ENCODE measurements at regions not wholly inside any gene's neighbourhood (a gene's known extent, or its start where the extent isn't known, plus 50 kb on each side); places are given as distances from the start of the nearest gene placed in this dataset.

DNA sequence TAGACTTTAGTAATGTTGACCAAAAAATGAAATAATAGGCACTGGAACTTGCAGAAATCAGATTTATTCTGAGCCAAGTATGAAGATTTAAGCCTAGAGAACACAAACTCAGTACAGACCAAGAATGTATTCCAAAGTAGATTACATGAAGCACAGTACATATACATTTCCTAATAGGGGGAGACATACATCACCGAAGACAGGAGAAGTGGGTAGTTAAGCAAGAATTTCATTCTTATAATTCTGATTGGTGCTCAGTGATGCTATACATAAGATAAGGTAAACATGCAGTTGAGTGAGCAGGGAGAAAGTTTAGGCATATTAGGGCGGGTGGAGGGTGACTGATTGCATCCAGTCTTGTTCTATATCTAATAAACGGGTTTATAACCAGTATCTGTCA lies 2218.8 kb downstream of the PCDH9 start:
- Mint-ChIP-seq H3K9me3 (no peaks in the 10 kb centered on the region), H3K4me3 (no peak overlapping the region), H3K4me1 (no peaks in the 10 kb centered on the region), H3K27ac (no peak overlapping the region), H3K36me3 (ENCODE audit: low read depth) (no peaks in the 10 kb centered on the region), H3K27me3 (ENCODE audit: low read depth, poor library complexity) (no peaks in the 10 kb centered on the region)
- DNase-seq: no peak
- TF ChIP-seq, protein P1, sequence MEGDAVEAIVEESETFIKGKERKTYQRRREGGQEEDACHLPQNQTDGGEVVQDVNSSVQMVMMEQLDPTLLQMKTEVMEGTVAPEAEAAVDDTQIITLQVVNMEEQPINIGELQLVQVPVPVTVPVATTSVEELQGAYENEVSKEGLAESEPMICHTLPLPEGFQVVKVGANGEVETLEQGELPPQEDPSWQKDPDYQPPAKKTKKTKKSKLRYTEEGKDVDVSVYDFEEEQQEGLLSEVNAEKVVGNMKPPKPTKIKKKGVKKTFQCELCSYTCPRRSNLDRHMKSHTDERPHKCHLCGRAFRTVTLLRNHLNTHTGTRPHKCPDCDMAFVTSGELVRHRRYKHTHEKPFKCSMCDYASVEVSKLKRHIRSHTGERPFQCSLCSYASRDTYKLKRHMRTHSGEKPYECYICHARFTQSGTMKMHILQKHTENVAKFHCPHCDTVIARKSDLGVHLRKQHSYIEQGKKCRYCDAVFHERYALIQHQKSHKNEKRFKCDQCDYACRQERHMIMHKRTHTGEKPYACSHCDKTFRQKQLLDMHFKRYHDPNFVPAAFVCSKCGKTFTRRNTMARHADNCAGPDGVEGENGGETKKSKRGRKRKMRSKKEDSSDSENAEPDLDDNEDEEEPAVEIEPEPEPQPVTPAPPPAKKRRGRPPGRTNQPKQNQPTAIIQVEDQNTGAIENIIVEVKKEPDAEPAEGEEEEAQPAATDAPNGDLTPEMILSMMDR (IDR thresholded peaks at IDR 0.05): no peak

DNA sequence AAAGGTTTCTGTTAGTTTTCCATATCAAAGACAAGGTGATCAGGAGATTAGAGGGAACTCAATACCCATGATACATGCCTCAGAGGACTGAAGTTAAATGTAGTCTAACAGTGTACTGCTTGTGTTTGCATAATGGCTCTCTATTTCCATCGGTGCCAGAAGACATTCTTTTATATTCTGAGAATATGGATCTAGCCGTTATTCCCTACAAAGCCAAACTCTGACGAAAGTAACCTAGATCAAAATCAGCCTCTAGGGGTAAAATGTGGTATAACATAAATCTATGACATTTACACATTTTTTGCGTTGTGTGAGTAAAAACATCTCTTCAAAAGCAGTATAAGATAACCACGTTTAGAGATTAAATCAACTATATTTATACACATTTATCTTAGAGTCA lies 2232.7 kb downstream of the PCDH9 start:
- Mint-ChIP-seq H3K4me1 (no peaks in the 10 kb centered on the region), H3K9me3 (no peaks in the 10 kb centered on the region), H3K4me3 (no peak overlapping the region), H3K27ac (no peak overlapping the region), H3K36me3 (ENCODE audit: low read depth) (no peaks in the 10 kb centered on the region), H3K27me3 (ENCODE audit: low read depth, poor library complexity) (no peaks in the 10 kb centered on the region)
- TF ChIP-seq, protein P1 (IDR thresholded peaks at IDR 0.05): peak; percentile 7
- DNase-seq: no peak

DNA sequence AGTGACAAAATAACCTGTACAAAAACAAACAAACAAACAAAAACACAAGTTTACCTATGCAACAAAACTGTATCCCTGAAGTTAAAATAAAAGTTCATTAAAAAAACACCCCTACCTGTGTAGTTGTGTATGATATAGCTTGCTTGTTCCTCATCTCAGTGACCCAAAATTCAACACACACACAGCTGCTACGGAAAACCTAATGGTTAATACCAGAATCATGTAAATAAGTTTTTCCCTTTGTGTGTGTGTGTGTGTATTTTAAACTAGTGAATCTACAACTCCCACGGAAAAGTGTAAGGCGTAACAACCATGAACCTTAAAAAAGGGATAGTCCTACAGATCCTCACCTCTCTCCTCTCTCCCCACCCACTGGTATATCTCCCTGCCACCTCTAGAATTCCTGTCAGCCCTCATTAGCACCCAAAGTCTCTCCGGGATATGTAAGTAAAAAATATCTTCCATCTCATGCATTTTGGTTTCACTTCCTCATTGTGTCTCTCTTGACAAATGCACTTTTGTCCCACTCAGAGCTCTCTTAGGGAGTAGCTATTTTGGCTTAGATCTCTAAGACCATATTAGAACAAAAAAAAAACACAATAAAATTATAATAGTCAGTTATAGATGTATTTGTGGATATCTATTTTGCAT lies 2236.5 kb downstream of the PCDH9 start:
- H3K36me3 Mint-ChIP-seq (ENCODE audit: low read depth): no peaks in the 10 kb centered on the region
- no peak overlapping the region for H3K4me3 Mint-ChIP-seq
- no peaks in the 10 kb centered on the region for H3K9me3 Mint-ChIP-seq
- H3K27me3 Mint-ChIP-seq (ENCODE audit: low read depth, poor library complexity): no peaks in the 10 kb centered on the region
- DNase-seq: no peak
- H3K27ac Mint-ChIP-seq: no peak overlapping the region
- TF ChIP-seq, protein P1 (IDR thresholded peaks at IDR 0.05): no peak
- no peaks in the 10 kb centered on the region for H3K4me1 Mint-ChIP-seq

DNA sequence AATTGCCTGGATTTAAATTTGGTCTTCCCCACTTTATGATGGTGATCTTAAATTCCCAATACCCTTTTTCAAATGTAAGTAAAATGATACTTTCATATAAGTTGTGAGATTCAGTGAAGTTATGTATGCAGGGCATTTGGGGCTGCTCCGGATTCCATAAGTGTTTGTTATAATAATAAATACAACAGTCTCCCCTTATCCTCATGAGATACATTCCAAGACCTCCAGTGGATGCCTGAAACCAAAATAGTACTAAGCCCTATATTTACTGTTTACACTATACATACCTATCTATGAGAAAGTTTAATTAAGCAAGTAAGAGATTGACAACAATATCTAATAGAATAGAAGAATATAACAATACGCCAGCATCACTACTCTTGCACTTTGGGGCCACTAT lies 2237.8 kb downstream of the PCDH9 start:
- Mint-ChIP-seq H3K4me3 (no peak overlapping the region), H3K27me3 (ENCODE audit: low read depth, poor library complexity) (no peaks in the 10 kb centered on the region), H3K4me1 (no peaks in the 10 kb centered on the region), H3K36me3 (ENCODE audit: low read depth) (no peaks in the 10 kb centered on the region), H3K9me3 (no peaks in the 10 kb centered on the region), H3K27ac (no peak overlapping the region)
- TF ChIP-seq, protein P1 (IDR thresholded peaks at IDR 0.05): no peak
- no peak for DNase-seq

DNA sequence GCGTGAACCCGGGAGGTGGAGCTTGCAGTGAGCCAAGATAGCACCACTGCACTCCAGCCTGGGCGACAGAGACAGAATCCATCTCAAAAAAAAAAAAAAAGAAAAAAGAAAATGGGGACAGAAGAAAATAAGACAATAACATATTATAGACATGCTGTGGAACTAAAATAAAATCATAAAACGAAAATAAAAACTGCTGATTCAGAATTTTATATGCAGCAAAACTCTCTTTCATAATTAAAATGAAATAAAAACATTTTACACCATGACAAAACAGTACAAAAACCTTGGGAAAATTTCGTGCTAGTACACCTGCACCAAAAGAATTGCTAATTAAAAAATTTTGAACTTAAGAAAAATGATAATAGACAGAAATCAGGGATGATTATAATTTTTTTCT lies 2245.1 kb downstream of the PCDH9 start:
- Mint-ChIP-seq H3K4me3 (no peak overlapping the region), H3K27ac (no peak overlapping the region), H3K4me1 (no peaks in the 10 kb centered on the region), H3K36me3 (ENCODE audit: low read depth) (no peaks in the 10 kb centered on the region), H3K27me3 (ENCODE audit: low read depth, poor library complexity) (no peaks in the 10 kb centered on the region), H3K9me3 (peaks cover 10% of the 10 kb centered on the region)
- TF ChIP-seq, protein P1 (IDR thresholded peaks at IDR 0.05): no peak
- no peak for DNase-seq

DNA sequence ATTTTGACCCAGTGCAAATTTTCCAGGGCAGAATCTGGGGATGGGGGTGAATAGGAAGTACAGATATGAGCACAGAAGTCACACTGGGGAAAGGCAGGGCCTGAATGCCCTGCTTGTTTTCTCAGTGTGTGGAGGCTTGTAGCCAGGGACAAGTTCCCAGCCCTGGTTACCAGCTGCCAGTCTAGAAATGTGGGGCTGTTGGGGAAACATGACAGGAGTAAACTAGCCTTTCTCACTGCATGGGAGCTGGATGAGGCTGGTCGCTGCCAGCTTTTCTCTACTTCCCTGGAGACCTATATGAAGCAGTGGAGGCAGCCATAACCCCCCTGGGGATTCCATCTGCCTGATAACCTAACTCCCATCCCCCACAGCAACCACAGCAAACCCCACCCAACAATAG lies 2267.7 kb downstream of the PCDH9 start:
- Mint-ChIP-seq H3K27ac (no peak overlapping the region), H3K27me3 (ENCODE audit: low read depth, poor library complexity) (no peaks in the 10 kb centered on the region), H3K9me3 (no peaks in the 10 kb centered on the region), H3K4me3 (no peak overlapping the region), H3K36me3 (ENCODE audit: low read depth) (no peaks in the 10 kb centered on the region), H3K4me1 (no peaks in the 10 kb centered on the region)
- DNase-seq: no peak
- TF ChIP-seq, protein P1 (IDR thresholded peaks at IDR 0.05): no peak
